ENCODE measurements at regions not wholly inside any gene's neighbourhood (a gene's known extent, or its start where the extent isn't known, plus 50 kb on each side); places are given as distances from the start of the nearest gene placed in this dataset.
A peak's percentile ranks its signal among the peaks of the same experiment; 100 is the strongest.

DNA sequence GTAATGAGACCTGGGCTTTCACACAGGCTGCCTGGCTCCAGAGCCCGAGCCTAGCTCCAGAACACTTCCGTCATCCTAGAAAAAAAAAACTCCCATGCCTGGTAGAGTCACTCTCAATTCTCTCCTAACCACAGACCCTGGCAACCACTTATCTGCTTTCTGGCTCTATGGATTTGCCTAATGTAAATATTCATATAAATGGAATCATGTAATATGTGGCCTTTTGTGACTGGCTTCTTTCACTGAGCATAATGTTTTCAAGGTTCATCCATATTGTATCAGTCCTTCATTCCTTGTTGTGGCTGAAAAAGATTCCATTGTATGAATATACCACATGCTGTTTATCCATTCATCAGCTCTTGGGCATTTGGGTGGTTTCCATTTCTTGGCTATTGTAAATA lies 167.7 kb upstream of the MKLN1 start:
- DNase-seq, result no peak

DNA sequence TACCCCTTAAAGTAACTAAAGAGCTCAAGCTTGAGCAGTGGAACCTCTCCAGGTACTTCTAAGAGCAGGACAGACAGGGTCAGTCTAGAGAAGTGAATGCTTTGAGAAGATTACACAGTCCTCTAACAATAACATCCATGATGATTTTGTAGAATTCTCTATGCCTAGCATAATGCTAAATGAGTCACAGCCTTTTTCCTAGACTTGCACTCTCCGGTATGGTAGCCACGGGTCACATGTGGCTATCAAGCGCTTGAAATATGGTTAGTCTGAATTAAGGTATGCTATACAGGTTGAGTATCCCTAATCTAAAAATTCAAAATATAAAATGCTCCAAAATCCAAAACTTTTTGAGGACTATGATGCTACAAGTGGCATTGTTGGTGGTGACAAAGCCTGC lies 166.6 kb upstream of the MKLN1 start:
- no peak for DNase-seq

DNA sequence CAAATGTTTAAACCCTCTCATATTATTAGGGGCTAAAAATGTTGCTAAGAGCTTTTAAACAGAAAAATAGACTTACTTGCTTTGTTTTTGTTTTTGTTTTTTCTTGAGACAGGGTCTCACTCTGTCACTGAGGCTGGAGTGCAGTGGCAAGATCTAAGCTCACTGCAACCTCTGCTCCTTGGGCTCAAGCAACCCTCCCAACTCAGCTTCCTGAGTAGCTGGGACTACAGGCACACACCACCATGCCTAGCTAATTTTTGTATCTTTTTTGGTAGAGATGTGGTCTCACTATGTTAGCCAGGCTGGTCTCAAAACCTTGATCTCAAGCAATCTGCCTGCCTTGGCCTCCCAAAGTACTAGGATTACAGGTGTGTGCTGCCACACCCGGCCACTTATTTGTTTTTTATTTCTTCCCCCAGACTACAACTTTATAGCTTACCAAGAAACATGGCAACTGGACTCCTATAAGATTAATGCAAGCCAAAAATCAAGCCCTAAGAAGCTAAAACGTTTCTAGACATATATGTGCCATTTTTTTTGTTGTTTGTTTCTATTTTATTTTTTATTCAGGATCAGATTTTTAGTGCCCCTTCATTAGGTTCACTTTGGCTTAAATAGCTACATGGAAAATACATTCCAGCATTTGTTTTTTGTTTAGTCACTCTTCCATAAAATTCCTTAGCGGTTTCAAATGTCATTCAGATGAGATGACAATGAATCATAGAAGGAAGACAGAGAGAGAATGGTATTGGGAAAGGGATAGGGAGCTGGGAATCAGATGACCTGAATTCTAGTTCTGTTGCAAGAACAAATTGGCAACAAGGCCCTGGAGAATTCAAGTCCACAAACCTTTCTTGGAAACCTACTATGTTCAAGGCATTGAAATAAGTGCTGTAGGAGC lies 163.4 kb upstream of the MKLN1 start:
- no peak for DNase-seq

DNA sequence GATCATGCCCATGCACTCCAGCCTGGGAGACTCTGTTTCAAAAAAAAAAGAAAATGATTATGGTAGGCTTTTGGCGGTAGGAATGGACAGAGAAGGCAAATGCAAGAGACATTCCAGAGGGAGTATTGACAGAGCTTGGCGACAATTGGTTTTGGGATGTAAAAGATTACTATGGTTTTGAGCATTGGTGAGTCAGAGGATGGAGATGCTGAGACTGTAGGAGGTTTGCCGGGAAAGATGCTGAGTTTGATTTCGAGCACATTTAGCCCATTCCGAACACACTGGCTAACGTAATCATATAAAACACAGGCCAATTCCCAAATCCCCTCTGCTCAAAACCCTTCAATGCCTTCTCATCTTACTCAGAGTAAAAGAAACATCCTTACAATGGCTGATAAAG lies 161.6 kb upstream of the MKLN1 start:
- no peak for DNase-seq

DNA sequence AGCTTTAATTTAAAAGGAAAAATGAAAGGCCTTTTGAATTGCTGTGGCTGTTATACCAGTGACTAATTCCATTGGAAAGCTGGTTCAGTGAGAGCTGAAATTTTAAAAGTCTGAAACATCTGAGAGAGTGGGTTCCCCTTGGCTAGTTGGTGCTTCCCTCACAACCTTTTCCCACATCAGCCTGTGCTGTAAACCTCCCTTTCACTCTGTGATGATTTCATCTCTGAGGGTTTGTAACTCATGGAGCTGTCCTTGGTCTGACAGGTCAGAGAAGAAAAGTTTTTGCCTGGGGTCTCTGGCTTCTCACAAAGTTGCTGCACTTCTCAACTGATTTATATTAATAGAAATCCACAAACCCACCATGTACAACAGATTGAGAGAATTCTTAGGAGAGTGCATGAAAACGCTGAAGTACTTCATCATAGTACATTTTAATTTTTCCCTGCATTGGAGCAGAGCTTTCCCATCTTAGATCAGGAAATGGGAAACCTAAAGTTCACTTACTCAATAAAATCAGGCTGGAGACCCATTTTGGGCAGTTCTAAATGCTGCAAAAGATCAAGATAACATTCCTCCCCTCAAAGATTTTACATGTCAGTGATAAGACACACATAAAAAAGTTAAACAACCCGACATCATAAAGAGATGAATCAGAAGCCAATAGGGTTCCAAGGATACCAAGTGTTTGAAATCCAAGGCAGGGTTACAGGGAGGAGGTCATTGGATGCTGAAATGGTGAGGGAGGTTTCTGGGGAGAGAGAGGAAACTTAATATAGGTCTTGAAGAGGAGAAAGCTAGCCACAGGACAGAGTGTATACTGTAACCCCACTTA lies 157.0 kb upstream of the MKLN1 start:
- DNase-seq, result no peak

DNA sequence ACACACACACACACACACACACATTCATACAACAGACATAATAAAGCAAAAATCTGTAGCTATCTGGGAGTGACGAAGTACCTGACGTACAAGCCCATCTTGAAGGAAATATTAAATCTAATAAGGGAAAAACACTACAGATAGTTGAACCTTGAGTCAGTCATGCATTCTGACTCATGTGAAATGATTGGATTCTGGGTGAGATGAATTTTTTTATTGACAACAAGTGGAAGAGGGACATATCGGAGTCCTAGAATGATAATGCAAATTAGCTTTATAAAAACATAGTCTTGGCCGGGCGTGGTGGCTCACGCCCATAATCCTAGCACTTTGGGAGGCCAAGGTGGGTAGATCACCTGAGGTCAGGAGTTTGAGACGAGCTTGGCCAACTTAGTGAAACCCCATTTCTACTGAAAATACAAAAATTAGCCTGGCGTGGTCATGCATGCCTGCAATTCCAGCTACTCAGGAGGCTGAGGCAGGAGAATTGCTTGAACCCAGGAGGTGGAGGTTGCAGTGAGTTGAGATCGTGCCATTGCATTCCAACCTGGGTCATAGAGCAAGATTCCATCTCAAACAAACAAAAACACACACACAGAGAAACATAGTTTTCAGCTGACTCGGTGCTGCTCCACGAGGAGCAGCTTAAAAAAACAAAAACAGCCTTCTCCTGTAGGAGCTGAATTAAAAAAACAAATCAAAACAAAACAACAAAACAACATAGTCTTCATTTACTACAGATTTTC lies 154.4 kb upstream of the MKLN1 start:
- no peak for DNase-seq

DNA sequence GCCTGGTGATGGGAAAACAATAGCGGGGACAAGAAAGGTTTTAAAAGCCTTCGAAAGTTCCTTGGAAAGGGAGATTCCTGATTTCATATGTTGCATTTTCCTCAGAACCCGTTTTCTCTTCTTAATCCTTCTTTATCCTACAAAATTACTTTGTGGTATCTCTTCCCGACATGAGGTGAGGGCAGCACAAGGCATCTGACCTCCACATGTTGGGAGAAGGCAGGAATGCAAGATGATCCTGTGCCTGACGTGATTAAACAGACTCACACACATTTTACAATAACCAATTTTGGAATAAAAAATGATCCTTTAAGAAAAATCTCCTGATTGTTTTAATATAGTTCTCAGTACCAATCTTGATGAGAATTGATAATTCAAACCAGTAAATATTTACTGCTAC lies 153.3 kb upstream of the MKLN1 start:
- no peak for DNase-seq

DNA sequence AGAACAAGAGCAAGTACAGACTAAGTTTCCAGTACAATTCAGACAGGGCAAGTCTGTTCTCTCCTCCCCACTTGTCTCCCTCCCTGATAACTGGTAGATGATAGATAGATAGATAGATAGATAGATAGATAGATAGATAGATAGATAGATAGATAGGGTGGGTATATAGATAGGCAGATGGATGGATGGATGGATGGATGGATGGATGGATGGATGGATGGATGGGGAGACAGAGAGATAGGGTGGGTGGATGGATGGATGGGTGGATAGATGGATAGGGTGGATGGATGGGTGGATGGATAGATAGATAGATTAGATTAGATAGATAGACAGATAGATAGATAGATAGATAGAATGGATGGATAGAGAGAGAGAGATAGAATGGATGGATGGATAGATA lies 152.8 kb upstream of the MKLN1 start:
- DNase-seq, result no peak

DNA sequence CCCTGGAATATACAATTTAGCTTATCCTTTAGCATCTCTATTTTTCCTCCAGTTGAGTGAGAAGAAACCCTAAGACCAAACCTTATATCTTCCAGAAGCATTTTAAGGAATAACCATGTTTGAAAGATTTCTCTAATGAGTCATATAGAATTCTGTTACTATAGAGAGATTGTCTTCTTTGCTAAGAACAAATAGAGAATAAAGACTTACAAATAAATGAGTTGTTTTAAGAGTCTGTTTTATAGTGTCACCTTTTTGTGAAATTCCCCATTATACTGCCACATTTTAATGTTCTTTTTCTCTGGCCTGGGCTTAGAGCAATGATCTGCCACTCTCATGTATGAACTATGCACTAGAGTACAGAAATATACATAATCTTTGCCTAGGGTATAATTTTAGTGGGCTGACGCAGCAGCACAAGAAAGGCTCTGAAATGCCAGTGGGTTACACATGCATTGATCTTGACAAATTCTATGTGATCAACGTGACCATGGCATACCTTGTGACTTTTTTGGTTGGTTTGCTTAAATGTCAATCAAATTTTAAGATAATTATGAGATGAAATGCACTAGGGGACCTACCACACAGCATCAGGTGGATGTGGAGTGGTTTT lies 145.1 kb upstream of the MKLN1 start:
- DNase-seq, result no peak

DNA sequence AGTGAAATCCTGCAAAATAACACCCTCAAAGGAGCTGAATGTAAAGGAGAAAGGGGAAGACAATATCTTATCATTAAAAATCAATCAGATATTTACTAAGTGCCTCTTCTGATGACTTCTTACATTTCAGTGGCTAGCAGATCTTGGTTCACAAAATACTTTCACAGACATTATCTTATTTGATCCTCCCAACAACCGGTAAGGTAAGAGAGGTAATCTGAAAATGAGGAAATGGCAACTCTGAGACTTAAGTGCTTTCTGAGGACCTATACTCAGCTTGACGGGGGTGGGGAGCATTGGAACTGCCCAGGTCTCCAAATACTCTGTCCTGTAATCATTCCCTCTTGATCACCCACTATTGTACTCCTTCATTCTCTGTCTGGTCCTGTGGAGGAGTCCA lies 144.6 kb upstream of the MKLN1 start:
- no peak for DNase-seq

DNA sequence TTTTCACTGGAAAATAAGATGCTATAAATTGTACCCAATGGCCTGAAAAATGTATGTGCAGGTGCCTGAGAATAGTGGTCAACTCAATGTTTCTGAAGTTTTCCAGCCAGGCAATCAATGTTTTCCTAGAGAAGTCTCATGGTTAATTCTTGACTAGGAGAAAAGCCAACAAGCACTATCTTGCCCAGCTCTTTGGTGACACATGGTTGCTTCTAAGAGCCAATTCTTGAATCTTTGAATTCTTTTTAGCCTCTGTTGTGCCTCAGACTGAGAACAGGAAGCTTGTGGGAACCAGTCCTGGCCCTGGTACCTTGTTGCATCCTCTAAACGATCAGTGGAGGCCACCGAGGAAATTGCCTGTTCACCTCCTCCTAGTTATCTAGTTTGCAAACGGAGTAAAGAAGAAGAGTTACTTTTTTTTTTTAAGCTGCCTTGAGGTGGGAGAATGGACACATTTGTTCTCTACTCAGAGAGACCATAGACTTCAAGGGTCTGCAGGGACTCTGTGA lies 144.0 kb upstream of the MKLN1 start:
- no peak for DNase-seq

DNA sequence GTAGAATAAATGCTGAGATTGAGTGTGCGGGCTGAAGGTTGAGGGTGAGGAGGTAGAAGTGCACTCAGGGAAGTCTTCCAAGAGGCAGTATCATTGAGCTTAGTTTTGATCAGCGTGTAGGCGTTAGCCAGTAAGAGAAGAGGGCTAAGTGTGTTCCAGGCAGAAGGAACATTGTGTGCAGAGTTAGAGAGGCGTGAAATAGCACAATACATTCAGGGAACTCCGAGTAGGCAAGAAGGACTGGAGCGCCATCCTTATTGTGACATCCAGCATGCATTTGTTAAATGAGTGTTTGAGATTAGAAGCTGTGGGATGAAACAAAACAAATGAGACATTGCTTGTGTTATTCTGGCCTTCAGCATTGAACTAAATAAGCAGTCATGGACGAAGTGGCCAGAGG lies 140.9 kb upstream of the MKLN1 start:
- no peak for DNase-seq

DNA sequence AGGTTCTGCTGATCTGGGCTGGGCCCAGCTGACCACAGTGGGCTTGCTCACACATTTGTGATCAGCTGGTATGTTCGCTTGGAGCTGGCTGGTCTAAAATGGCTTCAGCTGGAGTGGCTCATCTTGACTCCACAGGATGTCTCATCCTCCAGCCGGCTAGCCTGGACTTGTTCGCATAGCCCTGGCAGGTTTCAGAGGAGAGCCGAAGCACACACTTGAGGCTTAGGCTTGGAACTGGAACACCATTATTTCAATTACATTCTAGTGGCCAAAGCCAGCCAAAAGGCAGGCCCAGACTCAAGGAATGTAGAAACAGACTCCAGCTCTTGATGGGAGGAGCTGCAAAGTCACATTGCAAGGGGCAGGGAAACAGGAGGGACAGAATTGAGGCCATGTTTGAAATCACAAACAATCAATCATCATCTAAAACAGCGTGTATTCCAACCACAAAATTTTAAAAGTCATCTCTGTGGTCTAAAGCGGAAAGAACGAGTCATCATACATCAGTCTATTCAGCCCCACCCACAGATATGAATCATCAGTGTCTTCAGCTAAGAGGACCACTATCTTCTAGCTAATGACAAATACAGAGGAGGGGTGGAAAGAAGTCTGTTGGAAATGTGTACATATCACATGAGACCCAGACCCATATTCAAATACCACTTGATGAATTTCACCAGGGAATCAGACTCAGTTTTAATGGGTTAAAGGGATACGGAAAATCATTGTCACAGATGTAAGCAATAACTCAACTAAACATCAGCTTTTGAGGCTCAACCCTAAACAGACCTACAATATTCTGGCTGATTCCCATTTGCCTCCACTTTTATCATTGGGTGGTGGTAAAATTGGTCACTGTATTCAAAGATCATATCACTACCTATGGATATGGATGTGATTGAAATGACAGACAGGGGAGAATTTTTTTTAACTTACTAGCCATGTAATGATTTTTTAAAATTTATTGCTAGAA lies 139.0 kb upstream of the MKLN1 start:
- peak; percentile 58 for DNase-seq

DNA sequence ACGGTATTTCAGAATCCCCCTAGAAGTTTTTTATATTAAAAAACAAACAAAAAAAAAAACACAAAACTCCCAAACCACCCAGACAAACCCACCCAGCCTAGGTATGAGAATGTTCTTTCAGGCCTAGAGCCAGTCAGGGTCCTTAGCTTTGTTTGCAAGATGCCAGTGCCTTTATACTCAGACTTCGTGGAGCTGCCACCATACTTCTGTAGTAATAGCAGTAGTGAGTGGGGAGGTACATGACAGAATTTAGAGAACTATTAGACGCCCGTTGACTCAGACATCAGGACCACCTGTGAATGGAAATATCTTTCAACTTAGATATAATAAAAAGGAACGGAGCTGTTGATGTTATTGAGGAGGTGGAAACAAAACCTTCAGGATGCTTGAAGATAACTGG lies 138.2 kb upstream of the MKLN1 start:
- no peak for DNase-seq

DNA sequence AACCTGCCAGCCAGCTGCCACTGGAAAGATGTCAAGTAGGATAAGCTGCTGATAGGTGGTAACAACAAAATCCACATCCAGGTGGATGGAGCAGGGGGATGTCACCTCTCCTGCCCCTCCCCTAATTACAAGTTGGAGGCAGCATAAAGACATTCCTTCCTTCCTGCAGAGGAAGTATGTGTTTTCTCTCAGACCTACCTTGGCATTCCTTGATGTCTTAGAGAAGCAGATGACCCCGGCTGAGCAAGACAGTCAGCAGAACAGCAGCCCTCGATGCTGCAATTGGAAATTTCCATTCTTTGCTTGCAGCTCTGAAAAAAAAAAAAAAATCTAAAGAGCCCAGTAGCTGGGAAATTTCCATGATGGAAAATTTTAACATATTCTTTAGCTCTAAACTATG lies 137.5 kb upstream of the MKLN1 start:
- DNase-seq, result no peak

DNA sequence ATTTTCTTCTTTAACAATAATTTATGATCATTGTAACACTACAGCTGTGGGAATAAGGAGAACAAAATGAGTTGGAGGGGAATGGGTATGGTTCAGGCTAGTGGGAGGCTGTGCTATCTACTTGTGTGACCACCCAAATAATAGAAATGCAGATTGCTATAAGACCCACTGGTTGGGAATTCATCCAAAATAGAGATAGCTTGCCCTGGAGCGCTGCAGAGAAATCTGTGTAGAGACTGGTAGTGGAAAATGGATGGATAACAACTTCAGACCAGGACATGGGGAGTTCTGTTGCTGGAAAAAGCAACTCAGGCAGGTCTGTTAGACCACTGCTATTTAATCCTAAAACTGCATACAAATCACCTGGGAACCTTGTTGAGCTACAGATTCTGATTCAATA lies 137.1 kb upstream of the MKLN1 start:
- no peak for DNase-seq

DNA sequence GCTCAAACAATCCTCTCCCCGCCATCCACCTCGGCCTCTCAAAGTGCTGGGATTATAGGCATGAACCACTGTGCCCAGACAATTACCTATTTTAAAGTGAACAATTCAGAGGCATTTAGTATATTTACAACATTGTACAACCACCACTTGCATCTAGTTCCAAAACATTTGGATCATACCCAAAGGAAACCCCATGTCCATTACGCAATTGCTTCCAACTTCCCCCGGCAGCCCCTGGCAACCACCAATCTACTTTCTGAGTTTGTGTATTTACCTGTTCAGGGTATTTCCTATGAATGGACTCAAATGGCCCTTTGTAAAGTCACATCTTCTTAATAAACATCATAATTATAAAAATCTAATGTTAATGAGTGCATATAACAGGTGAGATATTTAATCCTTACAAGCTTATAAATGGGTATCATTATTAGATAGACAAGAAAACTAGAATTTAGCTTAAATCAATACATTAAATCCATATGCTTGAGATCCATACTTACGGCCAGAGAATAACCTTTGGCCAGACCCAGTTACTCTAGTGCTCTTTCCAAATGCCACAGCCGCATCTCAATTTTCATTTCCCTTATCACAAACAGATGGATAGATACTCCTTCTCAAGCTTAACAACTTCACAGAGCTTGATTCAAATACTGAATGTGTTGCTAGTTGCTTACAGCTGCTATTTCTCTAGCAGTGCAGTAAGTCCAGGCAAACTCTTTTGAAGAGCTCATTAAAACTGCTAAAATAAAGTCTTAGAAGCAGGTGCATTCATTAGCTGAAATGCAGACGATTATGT lies 133.4 kb upstream of the MKLN1 start:
- no peak for DNase-seq

DNA sequence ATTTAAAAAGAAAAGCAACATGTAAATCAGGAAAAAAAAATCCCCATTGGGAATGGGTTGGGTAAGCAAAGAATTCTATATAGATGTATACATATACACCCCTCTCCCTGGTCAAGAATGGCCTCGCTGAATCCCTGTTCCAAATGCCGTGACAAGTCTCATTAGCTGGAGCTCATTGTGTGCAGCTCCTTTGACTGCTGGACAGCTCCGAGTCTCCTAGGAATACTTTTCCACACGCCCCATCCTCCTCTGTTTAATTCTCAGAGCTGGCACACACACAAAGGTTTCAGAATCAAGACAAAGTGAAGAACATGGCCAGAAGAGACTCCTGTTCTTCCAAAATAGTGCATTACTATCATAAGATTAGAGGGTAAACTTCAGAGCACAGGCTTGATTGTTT lies 130.9 kb upstream of the MKLN1 start:
- no peak for DNase-seq

DNA sequence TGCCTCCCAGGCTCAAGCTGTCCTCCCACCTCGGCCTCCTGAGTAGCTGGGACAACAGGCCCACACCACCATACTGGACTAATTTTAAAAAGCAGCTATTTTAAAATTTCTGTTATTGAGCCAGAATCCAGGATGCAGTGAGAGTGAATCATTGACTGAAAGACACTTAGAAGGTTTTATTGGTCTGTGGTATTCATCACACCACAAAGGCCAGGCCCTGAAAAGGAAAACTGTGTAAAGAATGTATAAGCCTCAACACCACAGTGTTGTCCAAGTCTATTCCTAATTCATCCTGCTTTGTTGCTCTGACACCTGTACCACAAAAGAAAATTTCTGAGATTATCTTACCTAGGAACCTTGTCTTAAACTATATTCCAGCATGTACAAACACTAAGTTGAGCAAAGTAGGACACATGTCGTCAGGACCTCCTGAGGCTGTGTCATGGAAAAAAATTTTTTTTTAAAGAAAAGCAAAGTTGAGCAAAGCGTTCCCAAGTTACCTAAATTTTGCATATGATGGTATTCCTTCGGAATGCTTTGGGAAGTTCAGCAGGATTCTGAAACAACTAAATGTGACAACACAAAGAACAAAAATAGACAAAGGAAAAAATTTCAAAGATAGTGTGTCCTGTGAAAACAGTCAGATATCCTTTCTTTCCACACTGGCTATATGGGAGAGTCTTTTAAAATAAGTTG lies 129.6 kb upstream of the MKLN1 start:
- no peak for DNase-seq

DNA sequence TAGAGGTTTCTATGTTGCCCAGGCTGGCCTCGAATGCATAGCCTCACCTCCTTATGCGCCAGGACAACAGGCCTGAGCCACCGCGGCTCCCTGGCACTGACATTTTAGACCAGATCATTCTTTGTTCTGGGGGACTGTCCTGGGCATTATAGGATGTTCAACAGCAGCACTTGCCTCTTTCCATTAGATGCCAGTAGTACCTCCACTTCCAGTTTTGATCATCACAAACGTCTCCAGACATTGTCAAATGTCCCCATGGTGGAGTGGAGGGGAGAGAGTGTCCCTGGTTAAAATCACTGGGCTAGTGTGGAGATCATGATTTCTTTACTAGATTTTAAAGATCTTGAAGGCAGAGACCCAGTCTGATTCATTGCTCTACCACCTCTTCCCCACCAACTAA lies 125.2 kb upstream of the MKLN1 start:
- DNase-seq, result no peak

Measured in NK-92 treated with Interleukin-12 subunit alpha and Interleukin-12 subunit beta, amount 100 ng/mL, for 24 hours (cell line).